ENCODE measurements at regions not wholly inside any gene's neighbourhood (a gene's known extent, or its start where the extent isn't known, plus 50 kb on each side); places are given as distances from the start of the nearest gene placed in this dataset.

- Histone ChIP-seq H3K4me1 (ENCODE audit: control insufficient read depth, insufficient read depth, low read length) (peaks cover 4% of the 10 kb centered on the region; the same call in 1 of the 2 replicates), H3K27ac (ENCODE audit: low read depth, low read length) (no peak overlapping the region), H3K27me3 (ENCODE audit: control insufficient read depth, insufficient read depth, low read length) (no peaks in the 10 kb centered on the region; the same call in 1 of the 2 replicates), H3K9ac (ENCODE audit: low read length) (no peak overlapping the region), H3K4me3 (ENCODE audit: low read depth, low read length) (no peak overlapping the region), H3K36me3 (ENCODE audit: control insufficient read depth, insufficient read depth, low read length) (no peaks in the 10 kb centered on the region), H3K9me3 (ENCODE audit: control insufficient read depth, insufficient read depth, low read depth, low read length) (no peaks in the 10 kb centered on the region)
Measured at GRCh38 chrX:128599632-128600031, 547.4 kb upstream of the ACTRT1 start.

- Histone ChIP-seq H3K27ac (ENCODE audit: low read depth, low read length) (no peak overlapping the region), H3K36me3 (ENCODE audit: control insufficient read depth, insufficient read depth, low read length) (no peaks in the 10 kb centered on the region), H3K9ac (ENCODE audit: low read length) (no peak overlapping the region), H3K4me3 (ENCODE audit: low read depth, low read length) (no peak overlapping the region), H3K27me3 (ENCODE audit: control insufficient read depth, insufficient read depth, low read length) (peaks cover 2% of the 10 kb centered on the region; the same call in 1 of the 2 replicates), H3K9me3 (ENCODE audit: control insufficient read depth, insufficient read depth, low read depth, low read length) (no peaks in the 10 kb centered on the region), H3K4me1 (ENCODE audit: control insufficient read depth, insufficient read depth, low read length) (no peaks in the 10 kb centered on the region)
Measured at GRCh38 chrX:128582036-128582435, 529.8 kb upstream of the ACTRT1 start.

GRCh38 chrX:128581615-128582014, 529.4 kb upstream of the ACTRT1 start:
- no peak overlapping the region for H3K27ac ChIP-seq (ENCODE audit: low read depth, low read length)
- H3K9ac ChIP-seq (ENCODE audit: low read length) = no peak overlapping the region
- peaks cover 2% of the 10 kb centered on the region; the same call in 1 of the 2 replicates for H3K27me3 ChIP-seq (ENCODE audit: control insufficient read depth, insufficient read depth, low read length)
- H3K4me1 ChIP-seq (ENCODE audit: control insufficient read depth, insufficient read depth, low read length) = no peaks in the 10 kb centered on the region
- no peak overlapping the region for H3K4me3 ChIP-seq (ENCODE audit: low read depth, low read length)
- no peaks in the 10 kb centered on the region for H3K9me3 ChIP-seq (ENCODE audit: control insufficient read depth, insufficient read depth, low read depth, low read length)
- no peaks in the 10 kb centered on the region for H3K36me3 ChIP-seq (ENCODE audit: control insufficient read depth, insufficient read depth, low read length)

GRCh38 chrX:128543114-128543513, 490.9 kb upstream of the ACTRT1 start:
- H3K4me1 ChIP-seq (ENCODE audit: control insufficient read depth, insufficient read depth, low read length) = no peaks in the 10 kb centered on the region
- no peak overlapping the region for H3K9ac ChIP-seq (ENCODE audit: low read length)
- H3K9me3 ChIP-seq (ENCODE audit: control insufficient read depth, insufficient read depth, low read depth, low read length) = no peaks in the 10 kb centered on the region
- no peaks in the 10 kb centered on the region for H3K27me3 ChIP-seq (ENCODE audit: control insufficient read depth, insufficient read depth, low read length)
- H3K36me3 ChIP-seq (ENCODE audit: control insufficient read depth, insufficient read depth, low read length) = no peaks in the 10 kb centered on the region
- H3K4me3 ChIP-seq (ENCODE audit: low read depth, low read length) = no peak overlapping the region
- H3K27ac ChIP-seq (ENCODE audit: low read depth, low read length) = no peak overlapping the region

GRCh38 chrX:128518508-128518907, 466.3 kb upstream of the ACTRT1 start:
- H3K27me3 ChIP-seq (ENCODE audit: control insufficient read depth, insufficient read depth, low read length) = no peaks in the 10 kb centered on the region; the same call in 1 of the 2 replicates

GRCh38 chrX:128517691-128518090, 465.5 kb upstream of the ACTRT1 start:
- H3K27me3 ChIP-seq (ENCODE audit: control insufficient read depth, insufficient read depth, low read length) = no peaks in the 10 kb centered on the region; the same call in 1 of the 2 replicates
- H3K4me1 ChIP-seq (ENCODE audit: control insufficient read depth, insufficient read depth, low read length) = no peaks in the 10 kb centered on the region
- no peak overlapping the region for H3K9ac ChIP-seq (ENCODE audit: low read length)
- H3K9me3 ChIP-seq (ENCODE audit: control insufficient read depth, insufficient read depth, low read depth, low read length) = no peaks in the 10 kb centered on the region
- no peak overlapping the region for H3K27ac ChIP-seq (ENCODE audit: low read depth, low read length)
- H3K36me3 ChIP-seq (ENCODE audit: control insufficient read depth, insufficient read depth, low read length) = no peaks in the 10 kb centered on the region
- H3K4me3 ChIP-seq (ENCODE audit: low read depth, low read length) = no peak overlapping the region

More at GRCh38 chrX:128518508-128518907, 466.3 kb upstream of the ACTRT1 start:
- Histone ChIP-seq H3K9ac (ENCODE audit: low read length) (no peak overlapping the region), H3K4me3 (ENCODE audit: low read depth, low read length) (no peak overlapping the region), H3K36me3 (ENCODE audit: control insufficient read depth, insufficient read depth, low read length) (no peaks in the 10 kb centered on the region), H3K4me1 (ENCODE audit: control insufficient read depth, insufficient read depth, low read length) (no peaks in the 10 kb centered on the region), H3K9me3 (ENCODE audit: control insufficient read depth, insufficient read depth, low read depth, low read length) (no peaks in the 10 kb centered on the region), H3K27ac (ENCODE audit: low read depth, low read length) (no peak overlapping the region)

DNA sequence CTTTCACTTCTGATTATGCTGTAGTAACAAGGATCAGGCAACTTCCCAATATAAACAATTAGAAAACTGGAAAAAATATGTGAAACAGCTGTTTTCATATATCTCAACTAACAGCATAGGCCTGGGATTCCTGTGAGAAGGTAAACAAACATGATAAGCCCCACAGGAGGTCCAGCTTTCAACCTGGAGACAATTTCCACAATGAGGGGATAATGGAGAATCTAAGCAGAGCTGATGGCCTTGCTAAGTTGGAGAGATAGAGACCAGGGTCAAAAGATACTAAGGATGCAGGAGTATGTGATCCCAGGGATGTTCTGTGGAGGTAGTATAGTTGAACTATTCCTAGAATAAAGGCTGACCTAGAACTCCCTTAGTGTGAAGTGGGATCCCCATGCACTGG, 452.3 kb upstream of the ACTRT1 start:
- Histone ChIP-seq H3K9me3 (ENCODE audit: control insufficient read depth, insufficient read depth, low read depth, low read length) (no peaks in the 10 kb centered on the region), H3K4me3 (ENCODE audit: low read depth, low read length) (no peak overlapping the region), H3K27me3 (ENCODE audit: control insufficient read depth, insufficient read depth, low read length) (no peaks in the 10 kb centered on the region), H3K27ac (ENCODE audit: low read depth, low read length) (no peak overlapping the region), H3K36me3 (ENCODE audit: control insufficient read depth, insufficient read depth, low read length) (no peaks in the 10 kb centered on the region), H3K9ac (ENCODE audit: low read length) (no peak overlapping the region), H3K4me1 (ENCODE audit: control insufficient read depth, insufficient read depth, low read length) (no peaks in the 10 kb centered on the region)

DNA sequence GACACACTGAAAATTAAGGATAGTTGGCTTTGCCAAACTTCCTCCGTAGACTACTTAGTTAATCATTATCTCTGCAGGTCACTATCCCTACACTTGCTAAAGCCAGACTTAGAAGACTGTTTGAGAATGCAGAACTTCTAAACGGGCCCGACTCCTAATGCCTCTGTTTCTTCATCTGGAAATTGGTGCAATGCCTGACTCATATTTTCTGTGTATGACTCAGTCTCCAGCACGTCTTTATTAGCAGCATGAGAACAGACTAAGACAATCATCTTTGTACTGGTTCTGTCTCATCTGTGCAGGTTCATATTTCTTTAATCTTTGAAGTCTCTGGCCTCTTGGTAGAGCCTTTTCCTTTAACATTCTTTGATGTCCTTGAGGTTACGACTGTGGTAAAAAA, 411.9 kb upstream of the ACTRT1 start:
- Histone ChIP-seq H3K4me1 (ENCODE audit: control insufficient read depth, insufficient read depth, low read length) (no peaks in the 10 kb centered on the region), H3K4me3 (ENCODE audit: low read depth, low read length) (no peak overlapping the region), H3K36me3 (ENCODE audit: control insufficient read depth, insufficient read depth, low read length) (no peaks in the 10 kb centered on the region), H3K27me3 (ENCODE audit: control insufficient read depth, insufficient read depth, low read length) (no peaks in the 10 kb centered on the region), H3K9ac (ENCODE audit: low read length) (no peak overlapping the region), H3K9me3 (ENCODE audit: control insufficient read depth, insufficient read depth, low read depth, low read length) (no peaks in the 10 kb centered on the region), H3K27ac (ENCODE audit: low read depth, low read length) (no peak overlapping the region)

DNA sequence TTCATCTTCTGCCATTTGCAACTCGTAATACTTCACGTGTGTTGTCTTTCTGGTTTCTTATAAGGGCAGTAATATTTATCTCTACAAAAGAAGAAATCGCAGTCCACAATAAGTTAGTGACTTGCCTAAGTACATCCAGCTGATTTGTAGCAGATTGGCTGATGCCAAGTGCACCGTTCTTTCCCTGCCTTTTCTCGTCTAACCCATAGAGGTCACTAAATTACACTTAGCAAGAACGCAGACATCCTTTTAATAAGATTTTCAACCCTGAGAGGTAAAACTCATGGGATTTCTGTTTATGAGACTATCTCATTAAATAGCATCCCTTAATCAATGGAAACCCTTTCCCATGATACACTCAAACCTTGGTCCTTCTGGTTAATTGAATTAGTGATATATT, 408.6 kb upstream of the ACTRT1 start:
- no peak overlapping the region for H3K4me3 ChIP-seq (ENCODE audit: low read depth, low read length)

GRCh38 chrX:128458888-128459287, 406.7 kb upstream of the ACTRT1 start:
- Histone ChIP-seq H3K36me3 (ENCODE audit: control insufficient read depth, insufficient read depth, low read length) (no peaks in the 10 kb centered on the region), H3K27ac (ENCODE audit: low read depth, low read length) (no peak overlapping the region), H3K4me1 (ENCODE audit: control insufficient read depth, insufficient read depth, low read length) (no peaks in the 10 kb centered on the region), H3K9me3 (ENCODE audit: control insufficient read depth, insufficient read depth, low read depth, low read length) (peaks cover 17% of the 10 kb centered on the region), H3K4me3 (ENCODE audit: low read depth, low read length) (no peak overlapping the region), H3K9ac (ENCODE audit: low read length) (no peak overlapping the region), H3K27me3 (ENCODE audit: control insufficient read depth, insufficient read depth, low read length) (no peaks in the 10 kb centered on the region)

More for the DNA sequence above, 408.6 kb upstream of the ACTRT1 start:
- H3K27ac ChIP-seq (ENCODE audit: low read depth, low read length) = no peak overlapping the region
- peaks cover 1% of the 10 kb centered on the region; the same call in 1 of the 2 replicates for H3K9me3 ChIP-seq (ENCODE audit: control insufficient read depth, insufficient read depth, low read depth, low read length)
- no peaks in the 10 kb centered on the region for H3K4me1 ChIP-seq (ENCODE audit: control insufficient read depth, insufficient read depth, low read length)
- no peak overlapping the region for H3K9ac ChIP-seq (ENCODE audit: low read length)
- no peaks in the 10 kb centered on the region for H3K36me3 ChIP-seq (ENCODE audit: control insufficient read depth, insufficient read depth, low read length)
- H3K27me3 ChIP-seq (ENCODE audit: control insufficient read depth, insufficient read depth, low read length) = no peaks in the 10 kb centered on the region

- Histone ChIP-seq H3K27me3 (ENCODE audit: control insufficient read depth, insufficient read depth, low read length) (no peaks in the 10 kb centered on the region), H3K27ac (ENCODE audit: low read depth, low read length) (no peak overlapping the region), H3K36me3 (ENCODE audit: control insufficient read depth, insufficient read depth, low read length) (no peaks in the 10 kb centered on the region), H3K4me3 (ENCODE audit: low read depth, low read length) (no peak overlapping the region), H3K9me3 (ENCODE audit: control insufficient read depth, insufficient read depth, low read depth, low read length) (peaks cover 18% of the 10 kb centered on the region), H3K9ac (ENCODE audit: low read length) (no peak overlapping the region), H3K4me1 (ENCODE audit: control insufficient read depth, insufficient read depth, low read length) (no peaks in the 10 kb centered on the region)
Measured at GRCh38 chrX:128457674-128458073, 405.5 kb upstream of the ACTRT1 start.

GRCh38 chrX:128439159-128439558, 387.0 kb upstream of the ACTRT1 start:
- H3K4me1 ChIP-seq (ENCODE audit: control insufficient read depth, insufficient read depth, low read length) = no peaks in the 10 kb centered on the region

More at GRCh38 chrX:128439159-128439558, 387.0 kb upstream of the ACTRT1 start:
- Histone ChIP-seq H3K27me3 (ENCODE audit: control insufficient read depth, insufficient read depth, low read length) (no peaks in the 10 kb centered on the region; the same call in 1 of the 2 replicates), H3K27ac (ENCODE audit: low read depth, low read length) (no peak overlapping the region), H3K36me3 (ENCODE audit: control insufficient read depth, insufficient read depth, low read length) (no peaks in the 10 kb centered on the region), H3K4me3 (ENCODE audit: low read depth, low read length) (no peak overlapping the region), H3K9me3 (ENCODE audit: control insufficient read depth, insufficient read depth, low read depth, low read length) (no peaks in the 10 kb centered on the region), H3K9ac (ENCODE audit: low read length) (no peak overlapping the region)
